Endothelial cell of umbilical vein (primary cell): ENCODE measurements at regions not wholly inside any gene's neighbourhood (a gene's known extent, or its start where the extent isn't known, plus 50 kb on each side); places are given as distances from the start of the nearest gene placed in this dataset.

Source experiments
- BruUV-seq: library from RNA; stranded (reverse); fragments of 400-500 nt; replicated peaks from 2 replicates; lab custom pipeline; 2021; lab: Mats Ljungman, UMichigan
- CTCF ChIA-PET: fragments of 300-600, 350-600 bp; sonication (Branson Sonifier 250); formaldehyde crosslinking; loops from one replicate; lab custom pipeline; 2021; ENCODE audit warnings: antibody characterized with exemption, inconsistent platforms; lab: Charles Lee
- POLR2A ChIA-PET: fragments of 300-600, 350-600 bp; sonication (Branson Sonifier 250); formaldehyde crosslinking; loops from one replicate; lab custom pipeline; 2021; ENCODE audit warnings: antibody characterized with exemption, inconsistent platforms; lab: Charles Lee
- DNase-seq: peaks from one replicate; pipeline ENCODE4 v3.0.0-alpha.2; 2011; ENCODE audit warnings: low read depth, low spot score
- FAIRE-seq: peaks from 2 replicates; lab custom pipeline; 2011; peaks lifted over from hg19 to GRCh38; lab: Jason Lieb, UNC
- H2AFZ ChIP-seq: 2 replicates; pipeline ENCODE4 v1.6.0; 2012; ENCODE audit warnings: low read depth, low read length, control low read depth, inconsistent platforms
- H3K27ac ChIP-seq: 2 replicates; pipeline ENCODE4 v1.5.1; 2011; ENCODE audit warnings: low read depth, mild to moderate bottlenecking, control low read depth, low read length, moderate library complexity; ENCODE audit not compliant: insufficient read depth
- H3K27me3 ChIP-seq, 2 experiments: 2 replicates each; pipeline versions ENCODE4 v1.6.0 to v1.6.1; 2011; ENCODE audit warnings: low read length in 2 of 2, mixed read lengths in 1 of 2; ENCODE audit not compliant: control insufficient read depth in 2 of 2, insufficient read depth in 2 of 2
- H3K36me3 ChIP-seq, 2 experiments: 2 replicates in 1 of 2; 3 replicates in 1 of 2; pipeline ENCODE4 v1.5.1; 2011; ENCODE audit warnings: low read length in 2 of 2, mild to moderate bottlenecking in 1 of 2, moderate library complexity in 1 of 2; ENCODE audit not compliant: control insufficient read depth in 2 of 2, insufficient read depth in 2 of 2; ENCODE audit errors: extremely low read depth in 1 of 2
- H3K4me1 ChIP-seq: 3 replicates; pipeline ENCODE4 v1.5.1; 2011; ENCODE audit warnings: mild to moderate bottlenecking, low read length; ENCODE audit not compliant: control insufficient read depth, insufficient read depth; ENCODE audit errors: extremely low read depth
- H3K4me2 ChIP-seq: 2 replicates; pipeline ENCODE4 v1.6.1; 2011; ENCODE audit warnings: low read length, control low read depth, mixed read lengths; ENCODE audit not compliant: insufficient read depth
- H3K4me3 ChIP-seq, 3 experiments: fragments of 200-600 bp in 1 of 3; sonication (generic), shearing (Covaris generic) in 1 of 3; replicated peaks in 1 of 3; 2 replicates each; pipeline ENCODE4 v1.5.1; 2011 to 2016; ENCODE audit warnings: control low read depth in 3 of 3, low read length in 3 of 3, mild to moderate bottlenecking in 2 of 3, inconsistent platforms in 1 of 3, low read depth in 1 of 3, moderate library complexity in 1 of 3; ENCODE audit not compliant: insufficient read depth in 1 of 3
- H3K79me2 ChIP-seq: 2 replicates; pipeline ENCODE4 v1.6.0; 2012; ENCODE audit warnings: low read length, inconsistent platforms; ENCODE audit not compliant: control insufficient read depth, insufficient read depth
- H3K9ac ChIP-seq: replicated peaks from 2 replicates; pipeline ENCODE3; 2011; ENCODE audit warnings: low read length, control low read depth; ENCODE audit not compliant: insufficient read depth; ENCODE audit errors: extremely low read depth
- H3K9me1 ChIP-seq: replicated peaks from 3 replicates; pipeline ENCODE4 v1.6.0; 2011; ENCODE audit warnings: mild to moderate bottlenecking, low read length; ENCODE audit not compliant: control insufficient read depth, insufficient read depth; ENCODE audit errors: extremely low read depth
- H3K9me3 ChIP-seq: replicated peaks from 2 replicates; pipeline ENCODE4 v1.5.1; 2012; ENCODE audit warnings: low read length, inconsistent platforms; ENCODE audit not compliant: control insufficient read depth, insufficient read depth
- H4K20me1 ChIP-seq: replicated peaks from 2 replicates; pipeline ENCODE3; 2011; ENCODE audit warnings: mild to moderate bottlenecking, low read length; ENCODE audit not compliant: control insufficient read depth, insufficient read depth; ENCODE audit errors: extremely low read depth
- CTCF ChIP-seq, 2 donors: IDR thresholded peaks; 1 replicate in 1 of 2; 2 replicates in 1 of 2; pipeline ENCODE4 v1.5.1; 2011; ENCODE audit warnings: low read length in 2 of 2, mild to moderate bottlenecking in 2 of 2, moderate library complexity in 2 of 2, control low read depth in 1 of 2, inconsistent platforms in 1 of 2, low read depth in 1 of 2; ENCODE audit not compliant: insufficient read depth in 1 of 2; ENCODE audit errors: extremely low read depth in 1 of 2
- EZH2 ChIP-seq: IDR thresholded peaks from 2 replicates; pipeline ENCODE4 v1.6.1; 2012; ENCODE audit warnings: borderline replicate concordance, low read depth, mild to moderate bottlenecking, moderate library complexity, low read length, inconsistent platforms; ENCODE audit not compliant: severe bottlenecking
- GATA2 ChIP-seq: IDR thresholded peaks from 2 replicates; pipeline ENCODE4 v1.7.0; 2011; ENCODE audit warnings: low read depth, mild to moderate bottlenecking, moderate library complexity, mixed read lengths, low read length; ENCODE audit not compliant: insufficient read length, insufficient read depth
- JUN ChIP-seq: IDR thresholded peaks from 2 replicates; pipeline ENCODE4 v1.6.1; 2011; ENCODE audit warnings: borderline replicate concordance, low read depth; ENCODE audit not compliant: insufficient read length, insufficient read depth
- MAX ChIP-seq: IDR thresholded peaks from 2 replicates; pipeline ENCODE4 v1.6.1; 2011; ENCODE audit not compliant: insufficient read depth, insufficient read length
- POLR2A ChIP-seq: IDR thresholded peaks from 2 replicates; pipeline ENCODE4 v1.6.1; 2012; ENCODE audit warnings: low read depth, mild to moderate bottlenecking, control low read depth, low read length
- POLR2AphosphoS5 ChIP-seq: IDR thresholded peaks from 2 replicates; pipeline ENCODE4 v1.6.1; 2012; ENCODE audit warnings: low read depth, mild to moderate bottlenecking, control low read depth, low read length, moderate library complexity; ENCODE audit not compliant: insufficient read depth
- dilution Hi-C: fragments of 300-500 bp; cut with MboI; formaldehyde crosslinking; loops from one replicate; pipeline ENCODE4 v1.15.0; 2019; ENCODE audit warnings: low sequenced_read_pairs; ENCODE audit not compliant: extremely low pct_ligation_motif_present
- intact Hi-C: fragments of 100-400 bp; cut with micrococcal nuclease; formaldehyde crosslinking; loops from one replicate; pipeline ENCODE4 v1.10.0; 2022

- no peaks in the 10 kb centered on the region for H3K27me3 ChIP-seq
- no peak overlapping the region for H3K4me3 ChIP-seq
- CTCF ChIA-PET: no interaction called here
- H4K20me1 ChIP-seq: no peaks in the 10 kb centered on the region
- no peak overlapping the region for H3K4me2 ChIP-seq
- no peak overlapping the region for H3K9ac ChIP-seq
- dilution Hi-C loops: no loop called here
- H3K9me1 ChIP-seq: no peaks in the 10 kb centered on the region
- no TSS peak for BruUV-seq
- no peak overlapping the region for H2AFZ ChIP-seq
- H3K9me3 ChIP-seq: no peaks in the 10 kb centered on the region
- DNase-seq (no peak), FAIRE-seq (no peak)
- TF ChIP-seq JUN (no peak), MAX (no peak), POLR2AphosphoS5 (no peak), CTCF (IDR thresholded peaks at IDR 0.05; ENCODE audit: extremely low read depth in 1 of 2, insufficient read depth in 1 of 2, low read depth in 1 of 2, low read length in 2 of 2) (no peak), POLR2A (no peak), EZH2 (no peak), GATA2 (no peak)
- intact Hi-C loops: no loop called here
- no peaks in the 10 kb centered on the region for H3K79me2 ChIP-seq
- H3K36me3 ChIP-seq: no peaks in the 10 kb centered on the region
- H3K4me1 ChIP-seq: no peaks in the 10 kb centered on the region
- H3K27ac ChIP-seq: no peak overlapping the region
- POLR2A ChIA-PET: no interaction called here
These were observed 359.9 kb downstream of the CTTN start for GRCh38 chr11:70758206-70758605.
